CD4-positive, alpha-beta T cell (primary cell): ENCODE measurements at regions not wholly inside any gene's neighbourhood (a gene's known extent, or its start where the extent isn't known, plus 50 kb on each side); places are given as distances from the start of the nearest gene placed in this dataset.

Source experiments
- ATAC-seq: fragments of 200-7000 bp; cut with Tn5 transposase; one replicate; pipeline ENCODE4 v1.10.0; 2022; ENCODE audit warnings: mild to moderate bottlenecking; ENCODE audit not compliant: poor library complexity
- CTCF ChIA-PET: fragments of 350-600 bp; sonication (Branson Sonifier 250); formaldehyde crosslinking; loops from one replicate; lab custom pipeline; 2021; ENCODE audit warnings: antibody characterized with exemption, inconsistent platforms; lab: Charles Lee
- POLR2A ChIA-PET: fragments of 350-600 bp; sonication (Branson Sonifier 250); formaldehyde crosslinking; loops from one replicate; lab custom pipeline; 2021; ENCODE audit warnings: antibody characterized with exemption, inconsistent platforms; lab: Charles Lee
- DNase-seq, 14 experiments: peaks; one replicate each; pipeline ENCODE4 v3.0.0-alpha.2; 2013 to 2020; ENCODE audit warnings: mixed read lengths in 2 of 14
- H3K27ac ChIP-seq, 2 donors: one replicate each; pipeline versions ENCODE4 v1.5.1 to v1.7.0; 2013; ENCODE audit warnings: low read length in 2 of 2, low read depth in 1 of 2, mild to moderate bottlenecking in 1 of 2
- H3K27me3 ChIP-seq, 2 experiments: 1 replicate in 1 of 2; 2 replicates in 1 of 2; pipeline versions ENCODE4 v1.6.1 to v1.7.0; 2013; ENCODE audit warnings: low read length in 2 of 2, control low read depth in 1 of 2, mild to moderate bottlenecking in 1 of 2, moderate library complexity in 1 of 2; ENCODE audit not compliant: insufficient read depth in 2 of 2, control insufficient read depth in 1 of 2
- H3K36me3 ChIP-seq: one replicate; pipeline ENCODE4 v1.6.1; 2013; ENCODE audit warnings: low read length, control low read depth; ENCODE audit not compliant: insufficient read depth
- H3K4me1 ChIP-seq: one replicate; pipeline ENCODE4 v1.6.1; 2013; ENCODE audit warnings: low read length, control low read depth; ENCODE audit not compliant: insufficient read depth
- H3K4me3 ChIP-seq: one replicate; pipeline ENCODE4 v1.5.1; 2013; ENCODE audit warnings: mild to moderate bottlenecking, low read length, moderate library complexity
- H3K9me3 ChIP-seq, 2 experiments: 1 replicate in 1 of 2; 2 replicates in 1 of 2; pipeline versions ENCODE4 v1.6.1 to v1.7.0; 2013; ENCODE audit warnings: low read length in 2 of 2, mild to moderate bottlenecking in 2 of 2, control low read depth in 1 of 2, moderate library complexity in 1 of 2; ENCODE audit not compliant: control insufficient read depth in 1 of 2, insufficient read depth in 1 of 2
- H3K27ac Mint-ChIP-seq: one replicate; pipeline ENCODE4 v1.8.0; 2020; ENCODE audit warnings: mixed read lengths
- H3K27me3 Mint-ChIP-seq: one replicate; pipeline ENCODE4 v1.8.0; 2021; ENCODE audit warnings: mixed read lengths
- H3K36me3 Mint-ChIP-seq: one replicate; pipeline ENCODE4 v1.8.0; 2021; ENCODE audit warnings: low read depth, mixed read lengths
- H3K4me1 Mint-ChIP-seq: one replicate; pipeline ENCODE4 v1.8.0; 2021; ENCODE audit warnings: low read depth, mixed read lengths
- H3K4me3 Mint-ChIP-seq: one replicate; pipeline ENCODE4 v1.8.0; 2020; ENCODE audit warnings: mild to moderate bottlenecking, mixed read lengths
- H3K9me3 Mint-ChIP-seq: one replicate; pipeline ENCODE4 v1.8.0; 2020; ENCODE audit warnings: mixed read lengths
- intact Hi-C, 2 experiments: fragments of 100-400 bp; cut with DNase I in 1 of 2; cut with micrococcal nuclease in 1 of 2; formaldehyde crosslinking; loops; one replicate each; pipeline versions ENCODE4 v1.15.1 to v1.9.0; 2023 to 2025; cut with DNase I, micrococcal nuclease
- TF ChIP-seq, protein P1 (sequence below): fragments of 200-600 bp; IDR thresholded peaks from one replicate; pipeline ENCODE4 v1.8.0; 2022; ENCODE audit warnings: antibody characterized with exemption, mild to moderate bottlenecking

DNA sequence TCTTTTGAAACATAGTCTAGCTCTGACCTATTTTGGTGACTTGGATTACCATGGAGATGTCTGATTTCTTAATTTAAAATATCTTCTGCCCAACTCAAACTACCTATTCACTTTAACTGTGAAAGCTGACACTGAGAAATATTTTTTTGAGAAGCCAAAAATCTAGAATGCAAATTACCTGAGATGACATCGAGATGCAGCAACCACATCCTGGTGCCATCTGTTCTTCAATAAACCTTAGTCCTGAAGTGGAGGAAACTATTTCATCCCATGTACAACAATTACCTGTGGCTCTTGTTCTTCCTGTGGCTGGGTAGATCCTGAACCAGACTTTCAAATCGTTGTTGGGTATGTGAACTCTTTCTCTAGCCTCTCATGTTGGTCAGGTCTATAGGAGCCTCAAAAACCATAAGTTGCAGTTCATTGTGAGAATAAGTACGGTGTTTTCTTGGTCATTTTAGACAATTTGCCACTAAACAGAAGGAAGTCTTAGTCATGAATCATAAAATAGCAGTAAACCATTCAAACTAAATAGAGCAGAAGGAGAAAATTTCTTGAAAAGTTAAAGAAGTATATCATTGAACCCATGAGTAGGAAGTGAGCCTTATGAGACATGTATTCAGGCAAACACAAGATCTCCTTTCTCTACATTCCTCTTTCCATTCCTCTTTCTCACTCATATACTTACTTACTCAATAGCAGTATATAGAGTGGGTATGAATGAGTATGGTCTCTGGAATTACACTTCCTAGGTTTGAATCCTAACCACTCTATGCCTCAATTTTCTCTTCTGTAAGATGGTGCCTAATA, 176.0 kb downstream of the HMHB1 start:
- H3K27me3 ChIP-seq, result no peaks in the 10 kb centered on the region
- DNase-seq, result no peak
- intact Hi-C loops, result no loop called here
- H3K4me3 ChIP-seq, result no peak overlapping the region
- POLR2A ChIA-PET, result no interaction called here
- H3K9me3 ChIP-seq, result no peaks in the 10 kb centered on the region
- no peak overlapping the region for H3K27ac Mint-ChIP-seq
- H3K36me3 Mint-ChIP-seq, result no peaks in the 10 kb centered on the region
- no peaks in the 10 kb centered on the region for H3K4me1 ChIP-seq
- H3K36me3 ChIP-seq, result no peaks in the 10 kb centered on the region
- TF ChIP-seq, protein P1, sequence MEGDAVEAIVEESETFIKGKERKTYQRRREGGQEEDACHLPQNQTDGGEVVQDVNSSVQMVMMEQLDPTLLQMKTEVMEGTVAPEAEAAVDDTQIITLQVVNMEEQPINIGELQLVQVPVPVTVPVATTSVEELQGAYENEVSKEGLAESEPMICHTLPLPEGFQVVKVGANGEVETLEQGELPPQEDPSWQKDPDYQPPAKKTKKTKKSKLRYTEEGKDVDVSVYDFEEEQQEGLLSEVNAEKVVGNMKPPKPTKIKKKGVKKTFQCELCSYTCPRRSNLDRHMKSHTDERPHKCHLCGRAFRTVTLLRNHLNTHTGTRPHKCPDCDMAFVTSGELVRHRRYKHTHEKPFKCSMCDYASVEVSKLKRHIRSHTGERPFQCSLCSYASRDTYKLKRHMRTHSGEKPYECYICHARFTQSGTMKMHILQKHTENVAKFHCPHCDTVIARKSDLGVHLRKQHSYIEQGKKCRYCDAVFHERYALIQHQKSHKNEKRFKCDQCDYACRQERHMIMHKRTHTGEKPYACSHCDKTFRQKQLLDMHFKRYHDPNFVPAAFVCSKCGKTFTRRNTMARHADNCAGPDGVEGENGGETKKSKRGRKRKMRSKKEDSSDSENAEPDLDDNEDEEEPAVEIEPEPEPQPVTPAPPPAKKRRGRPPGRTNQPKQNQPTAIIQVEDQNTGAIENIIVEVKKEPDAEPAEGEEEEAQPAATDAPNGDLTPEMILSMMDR, result no peak
- CTCF ChIA-PET, result no interaction called here
- no peaks in the 10 kb centered on the region for H3K9me3 Mint-ChIP-seq
- no peak for ATAC-seq
- no peak overlapping the region for H3K27ac ChIP-seq
- H3K4me3 Mint-ChIP-seq, result no peak overlapping the region
- H3K4me1 Mint-ChIP-seq, result peaks cover 8% of the 10 kb centered on the region
- H3K27me3 Mint-ChIP-seq, result peaks cover 5% of the 10 kb centered on the region

GRCh38 chr5:143992496-143992895, 178.0 kb downstream of the YIPF5 start:
- TF ChIP-seq, protein P1, result no peak
- Mint-ChIP-seq H3K27ac (no peak overlapping the region), H3K9me3 (no peaks in the 10 kb centered on the region), H3K36me3 (no peaks in the 10 kb centered on the region), H3K27me3 (peaks cover 6% of the 10 kb centered on the region), H3K4me1 (peaks cover 6% of the 10 kb centered on the region), H3K4me3 (no peak overlapping the region)
- ATAC-seq (no peak), DNase-seq (no peak)
- CTCF ChIA-PET, result interaction anchor here (0.7 kb wide), 1 partner anchor 128 kb away, joined by 3 read pairs; no protein-coding TSS in a partner anchor
- Histone ChIP-seq H3K9me3 (no peaks in the 10 kb centered on the region), H3K4me1 (no peaks in the 10 kb centered on the region), H3K36me3 (no peaks in the 10 kb centered on the region), H3K27me3 (no peaks in the 10 kb centered on the region), H3K27ac (no peak overlapping the region), H3K4me3 (no peak overlapping the region)
- intact Hi-C loops, result no loop called here
- POLR2A ChIA-PET, result no interaction called here

DNA sequence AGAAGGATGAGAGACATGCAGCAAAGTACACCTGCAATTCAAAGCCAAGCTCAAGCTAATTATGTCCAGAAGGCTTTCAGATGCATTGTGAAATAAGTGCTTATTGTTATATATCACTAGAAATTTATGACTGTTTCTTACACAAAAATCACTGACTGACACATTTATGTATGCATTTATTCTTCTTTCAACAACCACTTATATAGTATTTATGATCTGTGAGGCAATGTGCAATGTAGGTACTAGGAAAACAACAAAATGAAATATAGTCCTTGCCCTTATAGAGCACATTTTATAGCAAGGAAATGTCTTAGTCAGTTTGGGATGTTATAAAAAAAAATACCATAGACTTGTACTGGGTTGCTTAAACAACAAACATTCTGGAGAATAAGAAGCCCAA, 167.6 kb downstream of the YIPF5 start:
- H3K36me3 Mint-ChIP-seq, result no peaks in the 10 kb centered on the region
- Histone ChIP-seq H3K27ac (no peak overlapping the region), H3K4me1 (no peaks in the 10 kb centered on the region), H3K4me3 (no peak overlapping the region), H3K27me3 (no peaks in the 10 kb centered on the region), H3K36me3 (no peaks in the 10 kb centered on the region), H3K9me3 (no peaks in the 10 kb centered on the region)
- CTCF ChIA-PET, result interaction anchor here (0.6 to 1.1 kb wide), 2 partner anchors 14 to 1871 kb away, joined by 3 read pairs; no protein-coding TSS in a partner anchor
- POLR2A ChIA-PET, result no interaction called here
- peaks cover 5% of the 10 kb centered on the region for H3K27me3 Mint-ChIP-seq
- DNase-seq, result no peak
- TF ChIP-seq, protein P1, result no peak
- intact Hi-C loops, result no loop called here
- ATAC-seq, result no peak
- no peaks in the 10 kb centered on the region for H3K4me1 Mint-ChIP-seq
- H3K27ac Mint-ChIP-seq, result no peak overlapping the region
- no peaks in the 10 kb centered on the region for H3K9me3 Mint-ChIP-seq
- no peak overlapping the region for H3K4me3 Mint-ChIP-seq
